ENCODE measurements at regions not wholly inside any gene's neighbourhood (a gene's known extent, or its start where the extent isn't known, plus 50 kb on each side); places are given as distances from the start of the nearest gene placed in this dataset.

GRCh38 chr2:8605351-8606065 lies 76.3 kb upstream of the ID2 start:
- ChIA-PET POLR2A (interaction anchor here (2.4 kb wide), 1 partner anchor 76 kb away, joined by 13 read pairs; the partner anchor contains the start of gene ID2), CTCF (interaction anchor here (1.0 kb wide), 1 partner anchor 14 kb away, joined by 3 read pairs; no protein-coding TSS in a partner anchor)
- TF ChIP-seq CTCF (IDR thresholded peaks at IDR 0.05; ENCODE audit: insufficient read depth, low read length, missing control alignments), result no peak
- DNase-seq (ENCODE audit: low read depth, low spot score), result no peak
- no peak overlapping the region for H3K4me3 ChIP-seq (ENCODE audit: low read depth, low read length)

- TF ChIP-seq CTCF (IDR thresholded peaks at IDR 0.05; ENCODE audit: insufficient read depth, low read length, missing control alignments), result no peak
- H3K4me3 ChIP-seq (ENCODE audit: low read depth, low read length), result no peak overlapping the region
- no peak for DNase-seq (ENCODE audit: low read depth, low spot score)
- CTCF ChIA-PET, result interaction anchor here (1.0 kb wide), 1 partner anchor 15 kb away, joined by 3 read pairs; no protein-coding TSS in a partner anchor
- POLR2A ChIA-PET, result interaction anchor here (2.4 kb wide), 1 partner anchor 75 kb away, joined by 13 read pairs; the partner anchor contains the start of gene ID2
Measured at GRCh38 chr2:8606226-8606625, 75.6 kb upstream of the ID2 start.

GRCh38 chr2:8606649-8607550 lies 75.0 kb upstream of the ID2 start:
- no peak for DNase-seq (ENCODE audit: low read depth, low spot score)
- ChIA-PET POLR2A (interaction anchor here (1.1 to 2.4 kb wide), 4 partner anchors 62 to 75 kb away, joined by 5 to 20 read pairs (median 12); partner anchors contain the start of gene ID2), CTCF (interaction anchor here (1.0 kb wide), 1 partner anchor 16 kb away, joined by 3 read pairs; no protein-coding TSS in a partner anchor)
- H3K4me3 ChIP-seq (ENCODE audit: low read depth, low read length), result peak overlapping the region; percentile 6; the same call in 1 of the 2 replicates
- no peak for TF ChIP-seq CTCF (IDR thresholded peaks at IDR 0.05; ENCODE audit: insufficient read depth, low read length, missing control alignments)

GRCh38 chr2:8607606-8608005 lies 74.2 kb upstream of the ID2 start:
- ChIA-PET CTCF (no interaction called here), POLR2A (interaction anchor here (0.5 to 1.9 kb wide), 5 partner anchors 55 to 307 kb away, joined by 3 to 20 read pairs (median 5); partner anchors contain the start of gene ID2)
- DNase-seq (ENCODE audit: low read depth, low spot score), result peak; percentile 69
- H3K4me3 ChIP-seq (ENCODE audit: low read depth, low read length), result no peak overlapping the region
- no peak for TF ChIP-seq CTCF (IDR thresholded peaks at IDR 0.05; ENCODE audit: insufficient read depth, low read length, missing control alignments)

- ChIA-PET POLR2A (interaction anchor here (0.5 to 1.9 kb wide), 4 partner anchors 71 to 308 kb away, joined by 3 to 20 read pairs (median 4); partner anchors contain the start of gene ID2), CTCF (interaction anchor here (1.4 kb wide), 1 partner anchor 24 kb away, joined by 3 read pairs; no protein-coding TSS in a partner anchor)
- DNase-seq (ENCODE audit: low read depth, low spot score), result no peak
- no peak for TF ChIP-seq CTCF (IDR thresholded peaks at IDR 0.05; ENCODE audit: insufficient read depth, low read length, missing control alignments)
- H3K4me3 ChIP-seq (ENCODE audit: low read depth, low read length), result no peak overlapping the region
Measured at GRCh38 chr2:8608411-8608954, 73.4 kb upstream of the ID2 start.
